GM10266 (cell line): ENCODE measurements at regions not wholly inside any gene's neighbourhood (a gene's known extent, or its start where the extent isn't known, plus 50 kb on each side); places are given as distances from the start of the nearest gene placed in this dataset.
"Not testable (repeated sequence)": the region's sequence is repeated elsewhere in the genome, so short reads cannot be mapped to it uniquely, and the experiment has no call there.

ENCODE experiments used
- DNase-seq: peaks from one replicate; pipeline ENCODE4 v3.0.0; 2012; ENCODE audit errors: extremely low spot score
- CTCF ChIP-seq: IDR thresholded peaks from 2 replicates; pipeline ENCODE4 v1.5.1; 2012; ENCODE audit warnings: mild to moderate bottlenecking, low read depth; ENCODE audit not compliant: control insufficient read depth, insufficient read depth; ENCODE audit errors: missing control alignments

DNA sequence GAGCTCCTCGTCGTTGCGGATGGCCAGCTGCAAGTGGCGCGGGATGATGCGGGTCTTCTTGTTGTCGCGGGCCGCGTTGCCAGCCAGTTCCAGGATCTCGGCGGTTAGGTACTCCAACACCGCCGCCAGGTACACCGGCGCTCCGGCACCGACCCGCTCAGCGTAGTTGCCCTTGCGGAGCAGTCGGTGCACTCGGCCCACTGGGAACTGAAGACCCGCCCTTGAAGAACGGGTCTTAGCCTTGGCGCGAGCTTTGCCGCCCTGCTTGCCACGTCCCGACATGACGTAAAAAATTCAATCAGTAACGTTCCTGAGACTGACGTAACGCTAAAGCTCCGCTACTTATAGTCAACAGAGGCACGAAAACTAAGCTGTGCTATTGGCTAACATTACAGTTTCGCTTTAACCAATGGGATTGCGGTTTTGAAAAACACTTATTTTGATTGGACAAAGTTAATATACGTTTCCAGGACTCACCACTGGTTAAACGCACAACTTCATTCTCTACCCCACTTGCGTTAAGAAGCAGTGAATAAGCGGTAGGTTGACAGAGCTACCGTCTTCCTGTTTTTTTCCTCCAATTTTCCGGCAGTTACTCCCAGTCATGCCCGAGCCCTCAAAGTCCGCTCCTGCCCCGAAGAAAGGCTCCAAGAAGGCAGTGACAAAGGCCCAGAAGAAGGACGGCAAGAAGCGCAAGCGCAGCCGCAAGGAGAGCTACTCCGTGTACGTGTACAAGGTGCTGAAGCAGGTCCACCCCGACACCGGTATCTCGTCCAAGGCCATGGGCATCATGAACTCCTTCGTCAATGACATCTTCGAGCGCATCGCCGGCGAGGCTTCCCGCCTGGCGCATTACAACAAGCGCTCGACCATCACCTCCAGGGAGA is 73.9 kb downstream of the OR2B2 start:
- no peak for TF ChIP-seq CTCF
- DNase-seq: peak; percentile 86

DNA sequence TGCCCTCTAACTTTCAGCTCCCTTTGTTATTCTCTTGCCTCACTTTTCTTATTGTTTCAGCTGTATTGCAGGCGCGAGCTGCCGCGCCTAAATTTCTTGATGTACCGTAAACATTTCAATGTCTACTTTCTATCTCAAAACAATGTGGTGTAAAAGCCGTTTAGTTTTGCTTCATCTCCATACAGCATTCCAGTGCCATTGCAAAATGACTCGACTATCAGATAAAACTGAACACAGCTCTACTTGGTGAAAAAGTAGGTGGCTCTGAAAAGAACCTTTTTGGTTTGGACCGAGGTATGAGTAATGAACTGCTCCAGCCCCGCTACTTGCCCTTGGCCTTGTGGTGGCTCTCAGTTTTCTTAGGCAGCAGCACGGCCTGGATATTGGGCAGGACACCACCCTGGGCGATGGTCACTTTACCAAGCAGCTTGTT is 74.6 kb downstream of the OR2B2 start:
- no peak for TF ChIP-seq CTCF
- DNase-seq: no peak

DNA sequence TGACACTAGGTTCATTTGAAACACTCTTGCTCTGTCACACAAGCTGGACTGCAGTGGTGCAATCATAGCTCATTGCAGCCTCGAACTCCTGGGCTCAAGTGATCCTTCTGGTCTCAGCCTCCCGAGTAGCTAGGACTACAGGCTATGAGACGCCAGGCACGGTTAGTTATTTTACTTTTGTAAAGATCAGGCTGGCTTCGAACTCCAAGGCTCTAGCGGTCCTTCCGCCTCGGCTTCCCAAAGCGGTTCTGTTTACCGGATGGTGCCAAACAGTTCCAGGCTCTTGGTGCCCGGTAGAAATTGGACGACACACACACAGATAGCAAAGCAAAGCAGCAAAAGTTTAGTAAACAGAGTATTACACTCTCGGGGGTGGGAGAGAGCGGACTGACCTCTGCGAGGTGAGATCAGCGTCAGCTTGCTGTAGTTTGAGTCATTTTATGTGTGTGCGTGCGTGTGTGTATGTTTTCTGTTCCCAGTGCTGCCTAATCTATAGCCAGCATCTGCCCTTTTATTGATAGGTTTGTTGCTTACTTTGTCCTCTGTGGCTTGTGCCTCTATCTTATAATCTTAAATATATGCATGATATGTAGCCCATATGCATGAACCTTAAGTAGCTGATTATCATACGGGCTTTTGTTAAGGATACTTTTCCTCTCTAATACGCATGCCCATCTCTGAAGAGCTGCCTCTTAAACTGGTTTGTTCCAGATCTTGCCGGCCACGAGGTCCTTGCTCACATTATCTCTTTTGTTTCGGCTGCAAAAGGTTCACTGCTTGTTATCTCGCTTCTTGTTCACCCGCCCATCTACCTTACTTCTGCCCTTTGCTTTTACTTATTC is 75.2 kb downstream of the OR2B2 start:
- TF ChIP-seq CTCF: no peak
- DNase-seq: peak; percentile 44

DNA sequence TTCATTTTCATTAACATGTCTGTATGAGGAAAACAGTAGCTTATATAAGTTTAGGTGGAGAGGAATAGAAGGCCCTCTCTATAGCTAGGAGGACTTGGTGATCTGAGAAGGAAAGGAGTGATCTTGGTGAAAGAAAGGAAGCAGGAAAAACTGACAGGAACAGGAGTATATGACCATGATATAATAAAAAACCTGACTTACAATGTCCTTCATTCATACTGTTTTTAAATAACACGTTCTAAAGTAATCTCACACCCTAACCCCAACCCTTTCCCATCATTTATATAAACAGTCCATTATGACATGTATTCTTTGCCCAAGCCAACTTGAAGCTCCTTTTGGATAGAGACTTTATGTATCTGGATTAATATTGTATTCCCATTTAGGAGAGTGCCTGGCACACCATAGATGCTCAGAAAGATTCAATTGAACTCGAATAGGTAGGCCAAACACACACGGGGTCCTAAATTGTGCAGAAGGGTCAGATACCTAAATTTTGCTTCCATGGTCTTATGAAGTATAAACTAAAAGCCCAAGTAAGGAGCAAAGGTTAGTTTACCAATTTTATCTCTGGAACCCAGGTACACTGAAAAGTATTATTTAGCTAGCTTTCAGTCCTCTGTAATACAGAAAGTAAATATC is 75.9 kb downstream of the OR2B2 start:
- TF ChIP-seq CTCF: no peak
- DNase-seq: no peak

DNA sequence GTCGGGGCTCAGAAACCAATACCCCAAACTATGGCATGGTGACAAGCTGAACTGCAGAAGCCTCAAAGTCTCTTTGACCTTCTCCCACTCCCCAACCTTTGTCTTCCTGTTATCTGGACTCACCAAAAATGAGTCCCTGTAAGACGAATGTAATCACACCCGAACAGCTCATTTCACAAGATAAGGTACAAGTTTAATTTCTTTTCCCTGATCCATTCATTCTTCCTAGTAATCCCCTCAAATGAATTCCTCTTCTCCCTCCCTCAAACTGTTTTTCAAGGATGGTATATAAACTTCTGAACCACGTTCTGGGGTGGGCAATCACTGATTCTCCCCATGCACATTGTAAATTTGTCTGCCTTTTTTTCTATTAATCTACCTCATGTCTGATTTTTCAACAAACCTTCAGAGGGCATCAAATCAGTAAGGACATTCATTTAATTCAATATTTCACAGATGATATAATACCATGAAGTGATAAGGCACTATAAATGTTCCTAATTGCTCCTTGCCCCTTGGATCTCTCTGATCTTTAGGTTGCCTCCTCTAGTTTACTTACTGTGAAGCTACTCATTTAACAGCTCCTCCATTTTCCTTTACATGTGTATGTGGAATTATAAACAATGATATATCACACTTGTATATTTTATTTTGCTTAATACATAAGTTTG is 77.2 kb downstream of the OR2B2 start:
- DNase-seq: no peak
- TF ChIP-seq CTCF: no peak

DNA sequence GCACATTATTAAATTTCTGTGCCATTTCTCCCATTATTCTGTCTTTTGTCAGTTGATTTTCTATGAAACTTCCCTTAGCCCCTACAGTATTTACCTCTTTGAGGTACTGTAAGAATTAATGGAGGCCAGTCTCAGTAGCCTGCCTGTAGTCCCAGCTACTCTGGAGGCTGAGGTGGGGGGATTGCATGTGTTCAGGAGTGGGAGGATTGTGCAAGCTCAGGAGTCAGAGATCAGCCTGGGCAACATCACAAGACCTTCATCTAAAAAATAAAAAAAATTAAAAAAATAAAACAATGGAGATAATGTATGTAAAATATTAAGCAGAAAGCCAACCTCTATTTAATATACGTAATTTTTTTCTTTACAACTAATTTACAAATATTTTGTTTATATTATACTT is 77.8 kb downstream of the OR2B2 start:
- no peak for TF ChIP-seq CTCF
- no peak for DNase-seq

DNA sequence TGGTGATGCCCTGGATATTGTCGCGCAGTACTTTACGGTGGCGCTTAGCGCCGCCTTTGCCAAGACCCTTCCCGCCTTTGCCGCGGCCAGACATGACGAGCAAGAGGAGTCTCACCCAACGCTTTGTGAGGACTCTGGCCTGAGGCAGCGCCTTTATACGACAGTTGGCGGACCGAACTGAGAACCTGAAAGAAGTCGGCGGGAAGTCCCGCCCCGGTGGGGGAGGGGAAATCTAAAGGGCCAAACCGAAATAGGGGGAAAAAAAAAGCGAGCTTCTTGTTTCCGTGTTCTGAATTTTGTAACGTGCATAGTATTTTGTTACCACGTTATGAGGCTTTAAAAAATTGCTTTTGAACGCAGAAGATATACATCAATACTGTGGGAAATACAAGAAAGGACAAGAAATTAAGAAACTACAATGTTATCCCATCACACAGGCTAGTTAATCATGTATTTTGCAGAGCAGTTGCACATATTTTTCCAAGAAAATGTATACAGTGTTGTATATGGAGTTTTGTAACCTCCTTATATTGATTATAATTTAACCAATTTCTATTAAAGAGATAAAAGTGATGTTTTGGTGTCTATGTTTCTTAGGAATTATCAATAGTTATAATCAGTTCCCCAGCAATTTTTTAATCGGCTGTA is 80.6 kb downstream of the OR2B2 start:
- DNase-seq: not testable (repeated sequence)

DNA sequence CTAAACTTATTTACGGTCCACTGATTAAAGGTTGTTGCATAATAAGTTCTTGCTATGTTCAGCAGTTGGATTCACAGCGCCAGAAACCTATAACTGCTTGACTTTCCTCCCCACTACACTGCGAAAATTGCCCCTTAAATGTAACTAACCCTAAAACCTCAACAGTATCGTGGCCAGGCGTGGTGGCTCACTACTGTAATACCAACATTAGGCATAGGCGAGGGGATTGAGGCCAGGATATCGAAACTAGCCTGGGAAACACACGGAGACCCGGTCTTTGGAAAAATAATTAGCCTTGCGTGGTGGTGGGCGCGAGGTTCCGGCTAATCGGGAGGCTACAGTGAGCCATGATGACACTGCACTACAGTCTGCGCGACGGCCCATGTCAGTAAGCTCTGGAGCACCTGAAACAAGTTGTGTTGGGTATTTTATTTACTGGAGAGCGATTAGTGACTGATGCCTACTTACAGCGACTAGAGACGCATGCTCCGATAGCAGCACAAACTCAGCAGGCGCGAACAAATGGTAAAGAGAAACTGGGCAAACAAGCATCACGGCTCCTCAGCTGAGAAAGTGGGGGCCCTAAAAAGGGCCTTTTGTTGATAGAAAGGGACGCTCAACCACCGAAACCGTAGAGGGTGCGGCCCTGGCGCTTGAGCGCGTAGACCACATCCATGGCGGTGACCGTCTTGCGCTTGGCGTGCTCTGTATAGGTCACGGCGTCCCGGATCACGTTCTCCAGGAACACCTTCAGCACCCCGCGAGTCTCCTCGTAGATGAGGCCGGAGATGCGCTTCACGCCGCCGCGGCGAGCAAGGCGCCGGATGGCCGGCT is 81.4 kb downstream of the OR2B2 start:
- DNase-seq: peak; percentile 45
